Stimulated activated CD4-positive, alpha-beta T cell treated with anti-CD3 and anti-CD28 coated beads, Interleukin-1b, Interleukin-23, amount 100 ng/mL, for 4 hours (primary cell): ENCODE measurements at regions not wholly inside any gene's neighbourhood (a gene's known extent, or its start where the extent isn't known, plus 50 kb on each side); places are given as distances from the start of the nearest gene placed in this dataset.
"Not testable (repeated sequence)": the region's sequence is repeated elsewhere in the genome, so short reads cannot be mapped to it uniquely, and the experiment has no call there.

Experiments used
- DNase-seq, 2 donors: peaks; one replicate each; pipeline ENCODE4 v3.0.0-alpha.2; 2020; ENCODE audit warnings: low read depth in 2 of 2

DNA sequence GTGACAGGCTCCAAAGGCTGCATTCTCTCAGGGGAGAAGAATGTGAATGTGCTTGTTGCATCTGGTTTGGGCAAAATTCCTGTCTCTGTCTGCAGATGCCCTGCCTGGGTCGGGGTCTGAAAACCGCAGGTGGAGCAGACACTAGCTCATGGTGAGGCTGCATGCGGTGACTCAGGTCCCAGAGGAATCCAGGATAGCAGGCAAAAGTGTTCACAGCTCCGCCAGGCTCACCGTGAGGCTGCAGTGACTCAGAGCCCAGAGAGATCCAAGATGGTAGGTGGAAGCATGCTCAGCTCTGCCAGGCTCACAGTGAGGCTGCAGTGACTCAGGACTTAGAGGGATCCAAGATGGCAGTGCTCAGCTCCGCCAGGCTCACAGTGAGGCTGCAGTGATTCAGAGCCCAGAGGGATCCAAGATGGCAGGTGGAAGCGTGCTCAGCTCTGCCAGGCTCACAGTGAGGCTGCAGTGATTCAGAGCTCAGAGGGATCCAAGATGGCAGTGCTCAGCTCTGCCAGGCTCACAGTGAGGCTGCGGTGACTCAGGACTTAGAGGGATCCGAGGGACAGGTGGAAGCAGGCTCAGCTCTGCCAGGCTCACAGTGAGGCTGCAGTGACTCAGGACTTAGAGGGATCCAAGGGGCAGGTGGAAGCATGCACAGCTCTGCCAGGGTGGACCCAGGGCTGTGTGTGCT is 200.5 kb downstream of the ACKR3 start:
- no peak for DNase-seq

DNA sequence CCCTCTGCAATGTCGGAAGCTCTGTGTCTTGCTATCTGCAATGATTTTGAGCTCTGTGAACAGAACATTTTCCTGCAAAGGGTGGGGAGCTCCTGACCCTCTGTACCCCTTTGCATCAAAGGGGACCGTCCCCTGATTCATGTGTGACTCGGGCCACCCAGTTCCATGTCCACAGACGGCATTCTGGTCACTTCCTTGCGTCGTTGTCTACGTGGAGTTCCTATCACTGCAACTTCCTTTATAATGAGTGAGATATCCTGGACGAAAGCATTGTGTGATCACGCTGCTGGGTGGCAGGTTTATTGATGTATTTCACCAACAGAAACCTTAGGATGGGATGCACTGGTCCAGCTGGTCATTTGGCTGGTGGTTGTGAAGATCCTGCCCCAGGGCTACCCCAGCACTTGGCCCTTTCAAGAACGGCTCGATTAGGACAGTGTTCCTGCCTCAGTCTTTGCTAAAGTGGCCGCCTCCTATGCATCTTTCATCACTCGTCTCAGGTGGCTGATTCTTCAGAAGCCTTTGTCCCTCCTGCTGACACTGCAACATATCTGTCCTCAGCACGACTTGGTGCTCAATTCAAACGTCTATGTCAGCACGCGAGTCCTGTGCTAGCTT is 202.7 kb downstream of the ACKR3 start:
- no peak for DNase-seq

DNA sequence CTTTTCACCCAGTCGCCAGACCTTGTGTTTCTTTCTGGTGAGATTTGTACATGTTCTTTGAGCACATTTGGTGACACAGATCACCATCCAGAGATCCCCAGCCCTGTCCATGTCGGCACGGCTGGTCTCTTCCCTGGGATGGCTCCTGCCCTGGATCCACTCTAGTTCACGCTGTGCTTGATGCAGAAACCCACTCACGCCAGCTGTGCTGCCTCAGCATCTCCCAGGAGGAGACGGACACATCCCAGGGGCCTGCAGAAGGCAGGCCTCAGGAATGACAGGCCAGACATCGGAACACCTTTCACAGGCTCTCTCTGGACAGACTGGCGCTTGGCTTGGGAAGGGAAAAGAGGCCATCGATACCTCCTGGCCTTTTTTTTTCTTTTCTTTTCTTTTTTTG is 203.6 kb downstream of the ACKR3 start:
- no peak for DNase-seq

DNA sequence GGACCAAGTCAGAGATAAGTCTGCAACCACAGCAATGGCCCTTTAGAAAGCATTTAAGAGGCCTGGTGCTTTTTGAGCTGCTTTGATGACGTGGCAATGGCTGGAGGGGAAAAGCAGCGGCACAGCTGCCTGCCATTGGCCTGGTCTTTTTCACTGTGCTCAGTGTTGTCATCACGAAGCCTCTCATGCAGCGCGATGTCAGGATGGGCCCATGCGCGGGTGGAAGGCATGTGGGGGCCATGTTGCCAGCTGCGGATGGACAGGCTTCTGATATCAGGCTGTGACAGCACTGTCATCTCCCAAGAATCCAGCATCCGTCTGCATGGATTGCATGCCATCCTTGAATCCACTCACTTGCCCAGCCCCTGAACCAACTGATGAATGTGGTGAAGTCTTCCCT is 204.5 kb downstream of the ACKR3 start:
- no peak for DNase-seq

DNA sequence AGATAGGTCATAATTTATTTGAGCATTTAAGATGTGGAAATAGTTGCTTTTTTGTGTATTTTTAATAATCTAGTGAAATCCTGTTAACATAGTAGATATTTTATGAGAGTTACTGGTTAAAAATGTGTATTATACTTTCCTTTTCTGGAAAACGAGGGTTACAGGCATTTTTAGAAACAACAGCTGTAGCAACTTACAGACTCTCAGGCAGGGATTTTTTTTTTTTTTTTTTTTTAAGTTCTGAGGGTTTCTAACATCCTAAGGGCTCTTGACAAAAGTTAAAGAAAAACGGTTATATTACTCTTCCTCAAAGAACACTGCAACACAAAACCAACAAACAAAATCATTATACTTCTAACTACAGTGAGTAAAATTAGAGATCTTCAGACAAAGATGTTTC is 205.9 kb downstream of the ACKR3 start:
- no peak for DNase-seq

DNA sequence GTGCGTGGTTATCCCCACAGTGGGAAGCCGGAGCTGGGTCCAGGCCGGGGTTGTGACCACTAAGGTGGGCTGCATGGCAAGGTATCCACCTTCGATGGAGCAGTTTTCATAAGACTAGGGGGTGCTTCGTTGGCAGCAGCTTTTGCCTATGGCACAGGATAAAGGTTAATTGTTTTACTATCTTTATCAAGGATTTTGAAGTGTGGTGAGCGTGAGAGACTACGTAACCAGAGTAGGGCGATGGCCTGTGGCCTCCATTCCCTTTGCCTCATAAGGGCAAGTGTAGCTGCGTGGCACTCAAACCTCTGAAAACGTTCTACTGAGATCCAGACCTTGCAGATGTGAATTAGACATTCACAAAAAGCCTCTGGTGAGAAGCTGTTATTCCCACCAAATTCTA is 206.6 kb downstream of the ACKR3 start:
- DNase-seq: no peak

DNA sequence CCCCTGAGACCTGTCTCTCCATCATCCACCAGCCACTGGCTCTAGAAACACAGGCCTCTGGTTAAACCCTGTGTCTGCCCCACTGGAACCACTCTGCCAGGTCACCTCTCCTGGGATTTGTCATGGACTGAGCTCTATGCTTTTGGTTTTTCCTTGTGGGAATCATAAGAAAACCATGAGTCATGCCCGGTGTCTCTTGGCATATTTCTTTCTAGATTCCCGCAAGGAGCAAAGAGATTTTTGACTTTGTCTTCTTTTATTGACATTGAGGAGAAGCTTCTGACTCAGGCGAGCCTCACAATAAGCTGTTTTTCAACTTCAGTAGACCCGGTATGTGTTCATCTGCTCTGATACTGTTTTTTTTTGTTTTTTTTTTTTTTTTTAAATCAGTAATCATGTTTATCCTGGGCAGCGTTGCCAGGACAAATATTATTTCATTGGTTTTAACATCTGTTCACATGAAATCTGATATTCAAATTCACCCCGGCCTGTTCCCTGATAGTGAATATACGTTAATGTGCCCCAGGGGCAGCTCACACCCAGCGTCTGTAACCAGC is 207.1 kb downstream of the ACKR3 start:
- DNase-seq: no peak

DNA sequence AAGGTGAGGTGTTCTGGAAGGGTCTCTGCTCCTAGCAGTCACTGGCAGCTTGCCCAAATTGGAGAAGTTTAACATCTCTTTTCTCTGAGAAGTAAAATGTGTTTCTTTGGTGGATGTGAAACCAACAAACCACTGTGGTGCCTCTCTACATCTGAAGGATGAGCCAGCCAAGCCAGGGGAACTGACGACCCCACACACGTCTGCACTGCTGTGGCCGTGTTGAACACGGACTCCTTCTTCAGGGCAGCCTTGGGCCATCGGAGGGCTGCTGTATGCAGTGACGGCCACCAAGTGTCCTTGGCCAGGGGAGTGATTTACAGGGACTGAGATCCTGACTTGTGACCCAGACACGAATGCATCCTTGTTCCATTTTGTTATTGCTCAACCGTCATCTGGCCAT is 207.8 kb downstream of the ACKR3 start:
- DNase-seq: no peak

DNA sequence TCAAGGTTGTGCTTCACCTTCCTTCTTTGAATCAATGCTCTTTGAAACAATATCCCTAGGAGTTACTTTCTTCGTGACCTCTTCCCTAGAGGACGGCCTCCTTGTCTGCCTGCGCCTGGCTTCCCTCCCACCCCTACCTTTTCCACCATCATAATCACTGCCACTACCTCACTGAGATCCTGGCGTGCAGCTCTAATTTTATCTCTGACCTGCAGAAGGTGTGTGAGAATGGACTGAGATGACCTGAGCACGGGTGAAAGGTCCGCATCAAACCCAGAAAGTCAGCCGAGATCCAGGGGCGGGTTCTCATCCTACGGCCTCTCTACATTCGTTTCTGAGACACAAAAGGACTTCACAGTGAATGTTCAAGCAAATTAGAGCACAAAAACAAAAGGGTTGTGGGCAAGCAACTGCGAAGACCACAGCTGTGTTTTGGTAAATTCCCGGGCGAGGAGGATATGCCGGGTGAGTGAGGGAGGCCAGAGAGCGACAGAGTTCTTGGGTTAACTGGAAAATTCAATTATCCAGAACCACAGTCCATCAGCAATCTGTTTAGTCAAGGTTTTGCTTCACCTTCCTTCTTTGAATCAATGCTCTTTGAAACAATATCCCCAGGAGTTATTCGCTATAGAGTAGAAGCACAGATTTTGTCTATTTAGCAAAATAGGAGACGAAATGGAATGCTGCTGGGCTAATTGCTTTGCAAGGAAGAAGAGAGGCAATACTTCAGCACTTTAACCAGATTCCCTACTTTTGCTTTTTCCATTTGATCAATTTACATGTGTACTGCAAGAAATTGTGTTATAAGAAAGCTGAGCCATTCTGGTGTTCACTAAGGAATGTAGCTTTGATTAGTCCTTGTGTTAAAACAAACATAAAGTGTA is 212.6 kb downstream of the ACKR3 start:
- no peak for DNase-seq

DNA sequence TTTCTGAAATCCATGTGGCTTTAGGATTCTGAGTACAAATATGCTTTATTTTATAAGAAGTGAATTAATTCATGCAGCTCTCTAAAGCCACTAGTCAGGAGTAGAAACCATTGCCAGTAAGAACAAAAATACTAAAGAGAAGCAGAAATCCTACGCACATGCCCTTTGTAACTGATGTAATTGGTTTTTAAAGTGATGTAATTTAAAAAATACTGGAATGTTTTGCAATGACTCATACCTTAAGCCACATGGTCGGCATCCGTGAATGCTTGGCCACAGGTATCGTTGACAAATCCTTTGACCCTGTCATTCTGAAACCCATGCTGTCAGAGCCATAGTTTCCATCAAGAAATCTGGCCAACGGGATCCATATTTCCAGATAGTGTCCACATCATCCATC is 213.3 kb downstream of the ACKR3 start:
- no peak for DNase-seq

DNA sequence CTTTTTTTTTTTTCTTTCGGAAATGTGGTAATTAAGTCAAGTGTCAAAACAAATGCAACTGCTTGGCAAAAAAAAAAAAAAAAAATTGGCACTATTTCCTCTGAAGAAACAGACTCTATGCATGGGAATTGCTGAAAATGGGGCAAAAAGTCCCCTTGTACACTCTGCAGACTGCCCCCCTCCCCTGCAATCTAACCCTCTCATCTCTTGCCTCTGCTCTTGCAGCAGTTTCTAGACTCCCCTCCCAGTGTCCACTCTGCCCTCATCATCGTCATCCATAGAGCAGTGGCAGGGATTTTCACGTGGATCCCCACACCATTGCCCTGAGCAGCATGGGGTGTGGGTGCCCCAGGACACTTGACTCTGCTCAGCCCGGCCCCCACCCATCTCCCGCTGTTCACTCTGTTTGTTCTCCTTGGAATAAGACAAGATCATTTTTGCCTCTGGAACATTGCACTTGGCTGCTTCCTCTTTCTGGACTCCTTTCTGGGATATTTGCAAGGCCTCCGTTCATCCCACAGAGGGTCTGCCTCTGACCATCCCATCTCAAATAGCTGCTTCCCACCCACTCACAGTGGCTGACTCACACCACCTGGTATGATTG is 213.9 kb downstream of the ACKR3 start:
- no peak for DNase-seq

DNA sequence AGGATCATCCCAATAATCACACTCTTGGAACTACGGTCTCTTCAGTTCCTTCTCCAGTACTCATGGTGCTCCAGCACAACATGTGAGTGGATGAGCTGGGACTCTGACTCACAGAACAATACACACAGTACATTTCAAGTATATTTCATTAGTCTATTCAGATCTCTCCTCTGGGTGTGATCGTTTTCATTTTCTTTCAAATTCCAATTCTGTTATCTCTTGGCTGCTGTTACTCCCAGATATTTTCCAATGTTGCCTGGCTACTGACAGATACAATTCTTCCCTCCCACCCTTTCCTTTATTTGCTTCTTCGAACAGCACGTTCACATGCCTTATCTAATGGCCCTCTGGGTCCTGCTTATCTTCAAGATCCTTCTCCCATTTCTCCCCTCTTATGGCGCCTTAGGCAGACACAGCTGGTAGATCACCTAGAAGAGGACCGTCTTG is 216.0 kb downstream of the ACKR3 start:
- DNase-seq: no peak

DNA sequence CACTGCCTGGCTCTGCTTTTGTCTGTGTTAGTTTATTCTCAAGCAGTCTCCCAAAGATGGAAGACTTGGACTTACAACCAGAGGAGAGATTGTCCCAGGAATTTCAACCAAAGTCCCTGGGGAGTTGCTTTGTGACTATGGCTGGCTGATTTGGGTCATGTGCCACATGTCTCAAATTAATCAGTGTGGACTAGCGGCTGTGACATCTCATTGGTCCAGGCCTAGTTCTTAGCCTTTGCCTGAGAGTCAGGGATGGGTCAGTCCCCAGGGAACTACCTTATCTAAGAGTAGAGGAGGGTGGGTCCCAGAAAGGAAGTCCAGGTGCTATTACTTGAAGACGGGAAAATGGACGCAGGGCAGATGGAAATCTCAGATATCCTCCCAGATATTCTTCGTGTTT is 217.1 kb downstream of the ACKR3 start:
- DNase-seq: no peak

DNA sequence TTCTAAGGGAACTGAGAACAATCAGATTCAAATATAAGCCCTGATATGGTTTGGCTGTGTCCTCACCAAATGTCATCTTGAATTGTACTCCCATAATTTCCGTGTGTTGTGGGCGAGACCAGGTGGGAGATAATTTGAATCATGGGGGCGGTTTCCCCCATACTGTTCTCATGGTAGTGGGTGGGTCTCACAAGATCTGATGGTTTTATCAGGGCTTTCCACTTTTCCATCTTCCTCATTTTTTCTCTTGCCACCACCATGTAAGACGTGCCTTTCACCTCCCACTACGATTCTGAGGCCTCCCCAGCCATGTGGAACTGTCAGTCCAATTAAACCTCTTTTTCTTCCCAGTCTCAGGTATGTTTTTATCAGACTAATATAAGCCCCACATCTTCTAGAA is 217.8 kb downstream of the ACKR3 start:
- DNase-seq: not testable (repeated sequence)

DNA sequence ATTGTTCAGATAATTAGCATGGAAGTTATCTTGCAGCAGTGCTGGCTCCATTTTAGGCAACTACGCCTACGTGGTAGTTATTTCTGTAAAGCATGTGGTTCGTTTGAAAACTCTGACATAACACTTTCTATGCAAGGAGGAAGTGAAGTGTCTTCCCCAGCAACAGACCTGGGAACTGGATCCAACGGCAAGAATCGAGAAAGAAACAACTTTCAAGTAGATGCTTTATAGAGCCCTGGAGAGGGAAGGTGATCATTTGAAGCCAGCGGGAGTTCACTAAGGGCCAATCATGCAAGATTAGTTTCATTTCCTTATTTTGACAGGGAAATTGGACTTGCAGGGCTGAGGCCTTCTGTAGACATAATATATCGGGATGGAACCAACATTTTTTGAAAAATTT is 218.3 kb downstream of the ACKR3 start:
- DNase-seq: no peak

DNA sequence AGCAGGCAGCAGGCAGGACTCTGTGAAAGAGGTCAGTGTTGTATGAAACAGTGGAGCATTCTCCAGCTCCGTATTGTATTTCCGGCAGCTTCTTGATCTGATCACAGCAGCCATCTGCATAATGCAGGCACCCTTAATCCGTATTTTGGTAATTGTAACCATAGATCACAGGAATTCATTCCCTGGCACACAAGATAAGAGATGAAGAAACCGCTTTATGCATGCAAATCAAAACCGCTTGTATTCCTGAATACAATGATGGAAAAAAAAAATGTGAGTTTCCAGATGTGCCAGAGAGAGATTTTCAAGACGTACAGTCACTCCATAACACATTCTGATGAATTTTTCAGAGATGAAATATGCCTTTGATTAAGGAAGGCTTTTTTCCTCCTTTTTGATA is 221.3 kb downstream of the ACKR3 start:
- no peak for DNase-seq

DNA sequence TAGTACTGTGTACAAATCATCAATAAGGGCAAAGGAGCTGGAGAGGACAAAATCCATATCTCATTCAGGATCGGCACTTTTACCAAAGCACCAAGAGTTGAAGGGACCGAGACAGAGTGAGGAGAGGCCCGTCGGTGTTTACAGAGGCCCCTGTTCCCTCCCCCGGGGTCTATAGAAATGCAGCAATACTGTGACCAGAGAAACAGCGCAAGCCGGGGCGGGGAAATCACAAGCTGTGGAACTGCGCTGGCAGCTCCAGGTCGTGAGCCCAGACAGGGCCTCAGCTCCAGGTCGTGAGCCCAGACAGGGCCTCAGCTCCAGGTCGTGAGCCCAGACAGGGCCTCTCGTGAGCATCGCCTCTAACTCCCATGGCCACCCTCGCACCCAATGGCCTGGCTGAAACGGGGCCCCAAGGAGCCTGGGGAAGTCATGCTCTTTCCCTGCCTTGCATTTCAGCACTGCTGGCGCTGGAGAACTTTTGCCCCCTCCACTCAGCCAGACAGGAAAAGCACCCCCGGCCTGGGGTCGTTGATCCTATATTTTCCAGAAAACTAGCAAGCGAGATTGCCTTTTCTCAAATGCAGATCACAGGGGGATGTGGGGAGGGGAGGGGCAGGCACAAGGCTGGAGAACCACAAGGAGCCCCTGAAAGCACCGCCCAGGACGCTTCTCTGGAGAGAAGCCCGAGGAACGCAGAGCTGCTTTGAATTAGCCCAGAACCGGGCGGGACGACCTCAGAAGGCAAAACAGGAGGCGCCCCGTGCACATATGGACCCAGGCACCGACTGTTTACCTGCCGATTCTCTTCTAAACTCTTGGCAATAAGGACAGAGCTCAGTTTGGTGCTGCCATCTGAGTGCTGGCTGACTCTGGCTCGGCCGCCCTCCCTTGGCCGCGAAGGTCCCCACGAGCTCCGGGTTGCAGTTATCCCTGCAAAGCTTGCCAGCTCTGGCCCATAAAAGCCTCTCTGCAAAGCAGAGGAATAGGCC is 223.7 kb downstream of the ACKR3 start:
- DNase-seq: no peak

DNA sequence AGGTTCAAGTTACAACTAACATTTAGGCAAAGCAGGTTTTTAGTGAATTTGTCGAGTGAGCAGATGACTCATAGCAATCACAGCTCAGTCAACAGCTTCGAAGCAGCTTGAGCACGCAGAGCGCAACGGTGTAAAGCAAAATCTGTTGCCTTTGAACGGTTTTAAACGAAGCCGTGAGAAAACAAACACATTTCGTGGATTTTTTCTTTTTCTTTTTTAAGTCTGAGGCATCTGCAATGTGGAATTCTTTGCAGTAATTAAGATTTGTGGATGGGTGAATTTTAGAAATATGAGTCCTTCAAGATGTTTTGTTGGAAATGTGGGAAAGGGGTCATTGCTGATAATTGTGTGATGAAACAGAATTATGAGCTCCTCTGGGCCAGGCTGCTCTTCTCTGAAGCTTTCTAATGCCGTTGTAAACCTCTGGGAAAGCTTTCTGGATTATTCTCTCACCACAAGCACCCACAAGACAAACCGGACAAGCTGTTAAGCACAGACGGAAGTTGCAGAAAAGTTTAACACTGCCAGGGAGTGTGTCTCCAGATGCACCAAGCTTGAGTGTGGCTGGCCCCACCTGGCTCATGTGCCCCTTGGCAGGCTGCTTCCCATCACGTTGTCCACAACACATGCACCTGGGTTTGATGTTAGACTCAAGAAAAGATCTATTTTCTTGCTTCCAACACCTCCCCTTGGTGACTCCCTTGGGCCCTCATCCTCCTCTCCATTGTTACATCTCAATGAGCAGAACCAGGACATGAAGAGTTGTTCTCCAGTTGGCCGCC is 224.7 kb downstream of the ACKR3 start:
- no peak for DNase-seq

DNA sequence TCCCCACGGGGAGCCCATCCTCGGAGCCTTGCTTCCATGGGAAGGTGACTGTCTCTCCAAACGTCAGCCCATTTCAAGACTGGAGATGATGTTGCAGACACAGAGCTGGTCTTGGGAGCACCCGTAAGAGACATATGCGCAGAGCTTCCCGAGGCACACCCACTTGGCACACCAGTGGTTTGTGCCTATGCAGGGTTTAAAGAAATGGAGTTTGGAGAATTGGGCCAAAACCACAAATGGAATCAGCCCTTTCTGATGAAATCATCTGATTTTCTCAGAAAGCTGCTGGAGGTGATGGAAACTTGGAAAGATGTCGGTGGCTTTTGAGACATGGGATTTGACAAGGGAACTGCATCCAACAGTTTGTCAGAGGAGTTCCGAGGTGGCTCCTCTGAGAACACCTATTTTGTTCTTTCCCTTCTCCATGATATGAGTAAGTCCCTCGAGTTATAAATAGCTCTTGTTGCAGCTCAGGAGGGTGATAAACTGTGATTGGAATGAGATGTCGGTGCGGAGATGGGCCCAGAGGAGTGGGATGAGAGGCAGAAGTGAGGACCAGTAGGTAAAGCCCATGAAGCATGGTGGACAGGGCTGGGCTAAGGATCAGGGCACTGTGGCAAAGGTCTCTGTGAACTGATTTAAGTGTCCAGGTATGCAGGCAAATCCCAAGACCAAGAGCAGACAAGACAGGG is 225.7 kb downstream of the ACKR3 start:
- DNase-seq: no peak

DNA sequence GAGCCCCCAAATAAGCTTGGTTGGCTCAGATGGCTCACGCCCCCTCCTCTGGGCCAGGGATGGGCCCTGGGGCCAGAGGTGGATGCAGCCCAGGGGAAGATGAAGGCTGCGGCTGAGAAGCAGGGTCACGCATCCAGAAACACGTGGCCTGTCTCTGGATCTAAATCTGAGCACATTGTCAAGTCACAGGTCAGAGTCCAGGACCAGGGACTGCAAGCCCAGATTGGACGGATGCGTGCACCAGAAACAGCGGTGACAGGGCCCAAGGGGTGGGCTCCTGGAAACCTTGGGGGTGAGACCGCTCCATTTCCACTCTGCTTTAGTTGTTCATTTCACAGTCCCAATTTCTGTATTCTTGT is 226.2 kb downstream of the ACKR3 start:
- no peak for DNase-seq
